Sigmoid colon (tissue), 6 donors: ENCODE measurements at regions not wholly inside any gene's neighbourhood (a gene's known extent, or its start where the extent isn't known, plus 50 kb on each side); places are given as distances from the start of the nearest gene placed in this dataset.

Experiments
- DNase-seq: peaks from one replicate; pipeline ENCODE4 v3.0.0-alpha.2; 2019
- H3K27ac ChIP-seq, 4 donors: fragments of 200-600 bp; sonication (generic); one replicate each; pipeline ENCODE4 v1.5.1; 2016 to 2019; ENCODE audit warnings: mild to moderate bottlenecking in 1 of 4
- H3K27me3 ChIP-seq, 3 donors: fragments of 200-600 bp; sonication (generic); one replicate each; pipeline ENCODE4 v1.5.1; 2019; ENCODE audit warnings: mild to moderate bottlenecking in 1 of 3
- H3K36me3 ChIP-seq, 4 donors: fragments of 200-600 bp; sonication (generic); one replicate each; pipeline ENCODE4 v1.5.1; 2016 to 2019
- H3K4me1 ChIP-seq, 4 donors: fragments of 200-600 bp; sonication (generic); one replicate each; pipeline ENCODE4 v1.5.1; 2017 to 2019
- H3K4me3 ChIP-seq, 4 donors: fragments of 200-600 bp; sonication (generic); one replicate each; pipeline ENCODE4 v1.5.1; 2017 to 2019; ENCODE audit warnings: mild to moderate bottlenecking in 2 of 4, moderate library complexity in 1 of 4
- H3K9me3 ChIP-seq, 4 donors: fragments of 200-600 bp in 3 of 4; sonication (generic) in 3 of 4; one replicate each; pipeline versions ENCODE4 v1.5.1 to v1.6.1; 2013 to 2019
- CTCF ChIP-seq, 4 experiments: fragments of 450-650 bp in 3 of 4; fragments of 200-600 bp in 1 of 4; IDR thresholded peaks; one replicate each; pipeline ENCODE4 v1.5.1; 2016 to 2019; ENCODE audit warnings: antibody characterized with exemption in 4 of 4, mild to moderate bottlenecking in 3 of 4, moderate library complexity in 2 of 4
- EP300 ChIP-seq, 4 donors: sonication (generic); formaldehyde crosslinking; IDR thresholded peaks; one replicate each; pipeline ENCODE4 v1.6.1; 2017; ENCODE audit warnings: antibody characterized with exemption in 4 of 4
- POLR2A ChIP-seq, 2 donors: fragments of 450-650 bp; IDR thresholded peaks; one replicate each; pipeline ENCODE4 v1.6.1; 2016; ENCODE audit warnings: antibody characterized with exemption in 2 of 2, mild to moderate bottlenecking in 2 of 2, moderate library complexity in 2 of 2
- POLR2AphosphoS5 ChIP-seq, 4 donors: sonication (generic); formaldehyde crosslinking; IDR thresholded peaks; one replicate each; pipeline ENCODE4 v1.6.1; 2017; ENCODE audit warnings: antibody characterized with exemption in 4 of 4
- WGBS, 2 donors: extraction: QIAGEN DNeasy Blood & Tissue Kit; methylation state at CpG; one replicate each; pipeline ENCODE4 v1.1.7; 2013; 5-methylcytosine and 5-hydroxymethylcytosine counted together
- intact Hi-C: fragments of 100-400 bp; cut with DNase I; formaldehyde crosslinking; loops from one replicate; pipeline ENCODE4 v1.15.1; 2023
- donor health status: healthy with polysubstance abuse.
- donor health status: healthy.

- Histone ChIP-seq H3K4me3 (no peak overlapping the region), H3K36me3 (no peaks in the 10 kb centered on the region), H3K27me3 (no peaks in the 10 kb centered on the region), H3K27ac (no peak overlapping the region), H3K9me3 (no peaks in the 10 kb centered on the region), H3K4me1 (peaks cover 0 to 17% (median 5%) of the 10 kb centered on the region in 4 donors)
- intact Hi-C loops, result no loop called here
- TF ChIP-seq POLR2AphosphoS5 (IDR thresholded peaks at IDR 0.05) (no peak), EP300 (IDR thresholded peaks at IDR 0.05) (no peak), POLR2A (IDR thresholded peaks at IDR 0.05) (no peak)
- WGBS, 2 donors, result 90 to 93% methylated on average over 4 of the region's 4 CpGs
- DNase-seq, result no peak
These were observed 63.5 kb upstream of the AGPS start for GRCh38 chr2:177329064-177329463.

- WGBS, 2 donors, result 83 to 94% methylated on average over 7 of the region's 7 CpGs
- H3K9me3 ChIP-seq, result no peaks in the 10 kb centered on the region
- TF ChIP-seq EP300 (IDR thresholded peaks at IDR 0.05) (no peak), POLR2AphosphoS5 (IDR thresholded peaks at IDR 0.05) (no peak), CTCF (IDR thresholded peaks at IDR 0.05) (no peak), POLR2A (IDR thresholded peaks at IDR 0.05) (no peak)
- peaks cover 0 to 17% (median 5%) of the 10 kb centered on the region in 4 donors for H3K4me1 ChIP-seq
- H3K4me3 ChIP-seq, result no peak overlapping the region
- DNase-seq, result no peak
- no peaks in the 10 kb centered on the region for H3K36me3 ChIP-seq
- intact Hi-C loops, result loop anchor here (5.0 kb wide), 1 partner anchor 271 kb away; no protein-coding TSS in a partner anchor
- H3K27me3 ChIP-seq, result no peaks in the 10 kb centered on the region
- peak overlapping the region; percentile 12 to 78 (median 69) for H3K27ac ChIP-seq
These were observed 61.0 kb upstream of the AGPS start for GRCh38 chr2:177331466-177331997.

GRCh38 chr2:177332026-177332991 lies 60.3 kb upstream of the AGPS start:
- intact Hi-C loops, result loop anchor here (1.0 to 5.0 kb wide), 3 partner anchors 70 to 270 kb away; no protein-coding TSS in a partner anchor
- peak; percentile 80 for DNase-seq

GRCh38 chr2:177332992-177333388 lies 59.6 kb upstream of the AGPS start:
- Histone ChIP-seq H3K36me3 (no peaks in the 10 kb centered on the region), H3K4me1 (peaks cover 0 to 17% (median 5%) of the 10 kb centered on the region in 4 donors), H3K4me3 (no peak overlapping the region), H3K27me3 (no peaks in the 10 kb centered on the region), H3K27ac (peak overlapping the region; percentile 12 to 78 (median 69)), H3K9me3 (no peaks in the 10 kb centered on the region)
- no peak for DNase-seq
- no peak for TF ChIP-seq EP300 (IDR thresholded peaks at IDR 0.05)
- intact Hi-C loops, result loop anchor here (1.0 to 5.0 kb wide), 3 partner anchors 70 to 269 kb away; no protein-coding TSS in a partner anchor
- 65 to 70% methylated on average over 5 of the region's 5 CpGs for WGBS, 2 donors

More at GRCh38 chr2:177332026-177332991, 60.3 kb upstream of the AGPS start:
- no peaks in the 10 kb centered on the region for H3K9me3 ChIP-seq
- TF ChIP-seq POLR2A (IDR thresholded peaks at IDR 0.05), result no peak
- no peak for TF ChIP-seq EP300 (IDR thresholded peaks at IDR 0.05)
- peak; percentile 52 to 79 (median 64) for TF ChIP-seq CTCF (IDR thresholded peaks at IDR 0.05)
- peak in 2 of 4 donors; percentile 39 to 51 for TF ChIP-seq POLR2AphosphoS5 (IDR thresholded peaks at IDR 0.05)
- H3K27ac ChIP-seq, result peak overlapping the region; percentile 12 to 78 (median 69)
- no peaks in the 10 kb centered on the region for H3K27me3 ChIP-seq
- 34 to 38% methylated on average over 9 of the region's 9 CpGs for WGBS, 2 donors
- H3K4me1 ChIP-seq, result peaks cover 0 to 17% (median 5%) of the 10 kb centered on the region in 4 donors
- no peaks in the 10 kb centered on the region for H3K36me3 ChIP-seq
- H3K4me3 ChIP-seq, result peak overlapping the region in 1 of 4 donors; percentile 12

- no peak for DNase-seq
- intact Hi-C loops, result loop anchor here (2.0 to 5.0 kb wide), 4 partner anchors 82 to 417 kb away; no protein-coding TSS in a partner anchor
- H3K4me1 ChIP-seq, result peaks cover 0 to 17% (median 5%) of the 10 kb centered on the region in 4 donors
- H3K27me3 ChIP-seq, result no peaks in the 10 kb centered on the region
- no peaks in the 10 kb centered on the region for H3K9me3 ChIP-seq
- 39 to 46% methylated on average over 2 of the region's 2 CpGs for WGBS, 2 donors
- H3K27ac ChIP-seq, result no peak overlapping the region
- H3K36me3 ChIP-seq, result no peaks in the 10 kb centered on the region
- no peak overlapping the region for H3K4me3 ChIP-seq
- TF ChIP-seq POLR2AphosphoS5 (IDR thresholded peaks at IDR 0.05) (no peak), CTCF (IDR thresholded peaks at IDR 0.05) (peak; percentile 82 to 94 (median 90))
These were observed 57.5 kb upstream of the AGPS start for GRCh38 chr2:177334940-177335543.
